GM23338 (cell line): ENCODE measurements at regions not wholly inside any gene's neighbourhood (a gene's known extent, or its start where the extent isn't known, plus 50 kb on each side); places are given as distances from the start of the nearest gene placed in this dataset.

Experiments used
- ATAC-seq: fragments of 200-7000 bp; cut with Tn5 transposase; 3 replicates; pipeline ENCODE4 v1.9.1; 2020
- DNase-seq: peaks from one replicate; pipeline ENCODE4 v3.0.0-alpha.2; 2015; ENCODE audit warnings: low spot score
- H2AFZ ChIP-seq: fragments of 200-600 bp; sonication (generic); 2 replicates; pipeline ENCODE4 v1.8.0; 2016; ENCODE audit warnings: antibody characterized with exemption, mild to moderate bottlenecking, moderate library complexity
- H3F3A ChIP-seq: fragments of 200-600 bp; sonication (generic); replicated peaks from 2 replicates; pipeline ENCODE4 v1.8.0; 2017; ENCODE audit warnings: antibody characterized with exemption, mixed run types, low read depth
- H3K27ac ChIP-seq: fragments of 200-600 bp; sonication (generic); 2 replicates; pipeline ENCODE4 v1.6.1; 2016; ENCODE audit warnings: low read depth
- H3K27me3 ChIP-seq: fragments of 200-600 bp; sonication (generic); 2 replicates; pipeline ENCODE4 v1.8.0; 2016; ENCODE audit warnings: mild to moderate bottlenecking, mixed run types, moderate library complexity; ENCODE audit not compliant: insufficient read depth
- H3K36me3 ChIP-seq: fragments of 200-600 bp; sonication (generic); 2 replicates; pipeline ENCODE4 v1.8.0; 2016; ENCODE audit warnings: mild to moderate bottlenecking; ENCODE audit not compliant: insufficient read depth
- H3K4me1 ChIP-seq: fragments of 200-600 bp; sonication (generic); 2 replicates; pipeline ENCODE4 v1.8.0; 2016; ENCODE audit warnings: mild to moderate bottlenecking, moderate library complexity; ENCODE audit not compliant: insufficient read depth
- H3K4me2 ChIP-seq: fragments of 200-600 bp; sonication (generic); 2 replicates; pipeline ENCODE4 v1.7.1; 2017; ENCODE audit warnings: mixed run types
- H3K4me3 ChIP-seq: fragments of 200-600 bp; sonication (generic); 2 replicates; pipeline ENCODE4 v1.6.1; 2016; ENCODE audit warnings: mixed run types
- H3K79me2 ChIP-seq: fragments of 200-600 bp; sonication (generic); replicated peaks from 2 replicates; pipeline ENCODE4 v1.8.0; 2017; ENCODE audit warnings: mild to moderate bottlenecking; ENCODE audit not compliant: insufficient read depth
- H3K9me2 ChIP-seq: fragments of 200-600 bp; sonication (generic); 2 replicates; pipeline ENCODE4 v1.8.0; 2017; ENCODE audit not compliant: insufficient read depth
- H4K20me1 ChIP-seq: fragments of 200-600 bp; sonication (generic); replicated peaks from 2 replicates; pipeline ENCODE4 v1.8.0; 2017; ENCODE audit warnings: mild to moderate bottlenecking; ENCODE audit not compliant: insufficient read depth
- H3K27ac Mint-ChIP-seq: 2 replicates; pipeline ENCODE4 v1.8.0; 2020; ENCODE audit warnings: inconsistent platforms, mild to moderate bottlenecking, moderate library complexity, mixed read lengths
- H3K27me3 Mint-ChIP-seq: 3 replicates; pipeline ENCODE4 v1.8.0; 2022; ENCODE audit warnings: low read depth, mild to moderate bottlenecking, moderate library complexity, mixed read lengths, inconsistent platforms; ENCODE audit not compliant: insufficient read depth, poor library complexity
- H3K36me3 Mint-ChIP-seq: 3 replicates; pipeline ENCODE4 v1.8.0; 2021; ENCODE audit warnings: low read depth, mild to moderate bottlenecking, inconsistent platforms, moderate library complexity, mixed read lengths
- H3K4me1 Mint-ChIP-seq: 3 replicates; pipeline ENCODE4 v1.8.0; 2020; ENCODE audit warnings: mild to moderate bottlenecking, inconsistent platforms, mixed read lengths
- H3K4me3 Mint-ChIP-seq: 3 replicates; pipeline ENCODE4 v1.8.0; 2021; ENCODE audit warnings: moderate library complexity, mild to moderate bottlenecking, inconsistent platforms, mixed read lengths
- H3K9me3 Mint-ChIP-seq: 3 replicates; pipeline ENCODE4 v1.8.0; 2020; ENCODE audit warnings: moderate library complexity, mild to moderate bottlenecking, inconsistent platforms, mixed read lengths
- CREB1 ChIP-seq: fragments of 250-450 bp; sonication (Bioruptor Pico); IDR thresholded peaks from 2 replicates; pipeline ENCODE4 v1.5.0; 2020; ENCODE audit warnings: low read depth, mild to moderate bottlenecking, moderate library complexity
- CTCF ChIP-seq, 2 experiments: fragments of 200-600 bp in 1 of 2; sonication (generic) in 1 of 2; conservative IDR thresholded peaks; 2 replicates each; pipeline versions ENCODE4 v1.5.1 to v1.6.1; 2016 to 2017; ENCODE audit warnings: antibody characterized with exemption in 2 of 2, low read depth in 2 of 2, mild to moderate bottlenecking in 2 of 2, moderate library complexity in 1 of 2
- ETS1 ChIP-seq: IDR thresholded peaks from 2 replicates; pipeline ENCODE4 v1.6.1; 2016; ENCODE audit warnings: antibody characterized with exemption
- EZH2phosphoT487 ChIP-seq: fragments of 200-600 bp; sonication (generic); IDR thresholded peaks from one replicate; pipeline ENCODE4 v1.8.1; 2018; ENCODE audit warnings: antibody characterized with exemption; ENCODE audit not compliant: unreplicated experiment
- JUNB ChIP-seq: IDR thresholded peaks from one replicate; pipeline ENCODE4 v1.6.1; 2016; ENCODE audit warnings: antibody characterized with exemption; ENCODE audit not compliant: unreplicated experiment
- NANOG ChIP-seq: IDR thresholded peaks from 2 replicates; pipeline ENCODE4 v1.6.1; 2016; ENCODE audit warnings: antibody characterized with exemption, borderline replicate concordance
- REST ChIP-seq: IDR thresholded peaks from one replicate; pipeline ENCODE4 v1.6.1; 2018; ENCODE audit warnings: antibody characterized with exemption; ENCODE audit not compliant: unreplicated experiment
- STAT1 ChIP-seq: IDR thresholded peaks from one replicate; pipeline ENCODE4 v1.6.1; 2016; ENCODE audit warnings: antibody characterized with exemption; ENCODE audit not compliant: unreplicated experiment
- ZNF114 ChIP-seq: fragments of 250-450 bp; sonication (Bioruptor Pico); IDR thresholded peaks from 2 replicates; pipeline ENCODE4 v1.5.0; 2020; ENCODE audit warnings: mild to moderate bottlenecking, moderate library complexity
- ZNF331 ChIP-seq: fragments of 250-450 bp; sonication (Bioruptor Pico); IDR thresholded peaks from 2 replicates; pipeline ENCODE4 v1.5.0; 2020; ENCODE audit warnings: low read depth, mild to moderate bottlenecking, moderate library complexity

GRCh38 chr16:65200156-65200773 lies 78.4 kb upstream of the CDH11 start:
- Histone ChIP-seq H3F3A (no peaks in the 10 kb centered on the region), H4K20me1 (no peaks in the 10 kb centered on the region), H3K9me2 (no peaks in the 10 kb centered on the region), H3K4me3 (no peak overlapping the region), H2AFZ (no peak overlapping the region), H3K79me2 (no peaks in the 10 kb centered on the region), H3K27ac (no peak overlapping the region), H3K4me2 (no peak overlapping the region), H3K27me3 (no peaks in the 10 kb centered on the region), H3K36me3 (no peaks in the 10 kb centered on the region), H3K4me1 (no peaks in the 10 kb centered on the region)
- no peak for ATAC-seq
- no peaks in the 10 kb centered on the region for H3K27me3 Mint-ChIP-seq
- H3K4me3 Mint-ChIP-seq, result no peak overlapping the region
- DNase-seq, result no peak
- no peak overlapping the region for H3K27ac Mint-ChIP-seq
- no peaks in the 10 kb centered on the region for H3K36me3 Mint-ChIP-seq
- no peak for TF ChIP-seq JUNB
- no peak for TF ChIP-seq ETS1
- TF ChIP-seq NANOG, result no peak
- TF ChIP-seq ZNF114 (CRISPR knock-in tag), result no peak
- TF ChIP-seq CREB1, result no peak
- TF ChIP-seq ZNF331, result no peak
- no peak for TF ChIP-seq STAT1
- no peaks in the 10 kb centered on the region for H3K4me1 Mint-ChIP-seq
- H3K9me3 Mint-ChIP-seq, result no peaks in the 10 kb centered on the region

- Mint-ChIP-seq H3K4me3 (no peak overlapping the region), H3K27ac (no peak overlapping the region), H3K36me3 (no peaks in the 10 kb centered on the region), H3K4me1 (no peaks in the 10 kb centered on the region), H3K27me3 (no peaks in the 10 kb centered on the region), H3K9me3 (no peaks in the 10 kb centered on the region)
- no peak overlapping the region for H3K4me3 ChIP-seq
- no peak overlapping the region for H3K4me2 ChIP-seq
- H2AFZ ChIP-seq, result no peak overlapping the region
- H3K27me3 ChIP-seq, result no peaks in the 10 kb centered on the region
- ATAC-seq (no peak), DNase-seq (no peak)
- H3K36me3 ChIP-seq, result no peaks in the 10 kb centered on the region
- no peak overlapping the region for H3K27ac ChIP-seq
- no peaks in the 10 kb centered on the region for H3F3A ChIP-seq
- no peaks in the 10 kb centered on the region for H3K79me2 ChIP-seq
- no peaks in the 10 kb centered on the region for H3K9me2 ChIP-seq
- no peaks in the 10 kb centered on the region for H3K4me1 ChIP-seq
- H4K20me1 ChIP-seq, result no peaks in the 10 kb centered on the region
- TF ChIP-seq CREB1 (no peak), JUNB (no peak), ZNF331 (no peak), REST (no peak), ZNF114 (CRISPR knock-in tag) (no peak), ETS1 (no peak), CTCF (conservative IDR thresholded peaks at IDR 0.05; ENCODE audit: low read depth in 2 of 2) (no peak), STAT1 (no peak), EZH2phosphoT487 (no peak)
Measured at GRCh38 chr16:65196420-65197075, 74.7 kb upstream of the CDH11 start.
